ENCODE measurements at regions not wholly inside any gene's neighbourhood (a gene's known extent, or its start where the extent isn't known, plus 50 kb on each side); places are given as distances from the start of the nearest gene placed in this dataset.

DNA sequence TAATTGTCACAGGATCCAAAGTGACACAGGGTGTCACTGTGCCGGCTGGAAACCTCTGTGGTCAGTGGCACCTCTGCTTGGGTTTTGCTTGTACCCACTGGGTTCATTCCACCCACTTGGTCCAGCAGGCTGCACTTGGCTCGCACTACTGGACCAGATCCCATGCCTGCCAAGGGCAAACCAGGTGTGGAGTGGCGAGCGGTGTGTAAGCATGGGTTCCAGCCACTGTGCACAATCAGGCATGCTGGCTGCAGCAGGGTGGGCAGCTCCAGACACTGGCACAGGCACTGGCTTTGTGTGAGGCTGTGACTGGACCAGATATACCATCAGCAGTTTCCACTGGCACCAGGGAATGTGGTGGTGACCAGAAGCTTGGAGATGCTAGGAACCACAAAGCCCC, 261.4 kb downstream of the KCNA4 start:
- DNase-seq (ENCODE audit: insufficient read length, low spot score) (no peak), FAIRE-seq (no peak)
- TF ChIP-seq, protein P1, sequence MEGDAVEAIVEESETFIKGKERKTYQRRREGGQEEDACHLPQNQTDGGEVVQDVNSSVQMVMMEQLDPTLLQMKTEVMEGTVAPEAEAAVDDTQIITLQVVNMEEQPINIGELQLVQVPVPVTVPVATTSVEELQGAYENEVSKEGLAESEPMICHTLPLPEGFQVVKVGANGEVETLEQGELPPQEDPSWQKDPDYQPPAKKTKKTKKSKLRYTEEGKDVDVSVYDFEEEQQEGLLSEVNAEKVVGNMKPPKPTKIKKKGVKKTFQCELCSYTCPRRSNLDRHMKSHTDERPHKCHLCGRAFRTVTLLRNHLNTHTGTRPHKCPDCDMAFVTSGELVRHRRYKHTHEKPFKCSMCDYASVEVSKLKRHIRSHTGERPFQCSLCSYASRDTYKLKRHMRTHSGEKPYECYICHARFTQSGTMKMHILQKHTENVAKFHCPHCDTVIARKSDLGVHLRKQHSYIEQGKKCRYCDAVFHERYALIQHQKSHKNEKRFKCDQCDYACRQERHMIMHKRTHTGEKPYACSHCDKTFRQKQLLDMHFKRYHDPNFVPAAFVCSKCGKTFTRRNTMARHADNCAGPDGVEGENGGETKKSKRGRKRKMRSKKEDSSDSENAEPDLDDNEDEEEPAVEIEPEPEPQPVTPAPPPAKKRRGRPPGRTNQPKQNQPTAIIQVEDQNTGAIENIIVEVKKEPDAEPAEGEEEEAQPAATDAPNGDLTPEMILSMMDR (IDR thresholded peaks at IDR 0.05; ENCODE audit: insufficient read depth, missing control alignments): no peak

DNA sequence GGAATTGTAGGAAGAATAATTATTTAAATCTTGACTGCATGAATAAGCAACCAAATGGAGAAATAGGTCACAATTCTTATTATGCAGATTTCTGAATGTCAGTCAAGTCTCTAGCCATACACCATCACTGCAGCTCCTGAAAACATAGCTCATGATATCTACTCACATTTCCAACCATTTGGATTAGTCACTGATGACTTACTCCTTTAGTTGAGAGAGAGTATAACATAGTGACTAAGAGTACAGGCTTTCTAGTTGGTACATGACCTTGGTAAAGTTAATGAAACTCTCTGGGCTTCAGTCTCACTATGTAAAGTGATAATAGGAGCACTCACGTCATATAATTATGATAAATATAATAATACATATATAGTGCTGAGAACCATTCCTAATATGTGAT, 265.2 kb downstream of the KCNA4 start:
- FAIRE-seq: no peak
- TF ChIP-seq, protein P1 (IDR thresholded peaks at IDR 0.05; ENCODE audit: insufficient read depth, missing control alignments): no peak
- no peak for DNase-seq (ENCODE audit: insufficient read length, low spot score)

DNA sequence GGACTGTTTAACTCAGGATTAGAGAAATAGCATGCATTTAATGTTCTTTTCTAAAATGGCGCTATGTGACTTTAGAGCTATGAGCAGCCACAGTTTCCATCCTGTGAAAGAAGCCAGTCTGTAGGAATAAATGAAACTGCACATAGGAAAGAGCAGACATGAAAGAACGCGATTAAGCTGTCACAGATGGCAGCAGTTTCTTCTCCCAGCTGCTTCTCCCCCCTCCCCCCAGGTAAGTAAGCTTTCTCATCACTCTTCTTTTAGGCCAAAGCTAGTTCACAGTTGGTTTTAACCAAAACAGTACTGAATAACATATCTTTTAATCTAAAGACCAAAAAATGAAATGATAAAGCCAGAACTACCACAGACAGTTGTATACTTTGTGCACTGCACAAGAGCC, 266.4 kb downstream of the KCNA4 start:
- FAIRE-seq (no peak), DNase-seq (ENCODE audit: insufficient read length, low spot score) (no peak)
- TF ChIP-seq, protein P1 (IDR thresholded peaks at IDR 0.05; ENCODE audit: insufficient read depth, missing control alignments): no peak

DNA sequence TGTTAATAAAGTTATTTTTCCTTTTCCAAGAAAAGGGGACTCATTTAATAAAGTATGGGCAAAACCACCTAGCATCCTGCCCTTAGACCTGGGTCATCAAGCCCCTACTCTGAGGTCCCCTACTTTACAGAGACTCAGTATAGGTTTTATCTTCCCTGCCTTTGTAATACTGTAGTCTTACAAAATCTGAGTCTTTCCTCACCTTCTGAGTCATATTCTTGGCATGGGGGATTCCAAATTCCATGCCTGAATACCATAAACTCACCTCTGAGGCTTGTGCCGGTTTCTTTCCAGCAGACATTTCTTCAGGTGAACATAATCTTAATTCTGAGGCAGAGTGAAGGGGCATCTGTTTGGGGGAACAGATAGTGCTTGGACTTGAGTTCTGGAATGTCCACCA, 282.5 kb downstream of the KCNA4 start:
- FAIRE-seq (no peak), DNase-seq (ENCODE audit: insufficient read length, low spot score) (no peak)
- TF ChIP-seq, protein P1 (IDR thresholded peaks at IDR 0.05; ENCODE audit: insufficient read depth, missing control alignments): no peak

DNA sequence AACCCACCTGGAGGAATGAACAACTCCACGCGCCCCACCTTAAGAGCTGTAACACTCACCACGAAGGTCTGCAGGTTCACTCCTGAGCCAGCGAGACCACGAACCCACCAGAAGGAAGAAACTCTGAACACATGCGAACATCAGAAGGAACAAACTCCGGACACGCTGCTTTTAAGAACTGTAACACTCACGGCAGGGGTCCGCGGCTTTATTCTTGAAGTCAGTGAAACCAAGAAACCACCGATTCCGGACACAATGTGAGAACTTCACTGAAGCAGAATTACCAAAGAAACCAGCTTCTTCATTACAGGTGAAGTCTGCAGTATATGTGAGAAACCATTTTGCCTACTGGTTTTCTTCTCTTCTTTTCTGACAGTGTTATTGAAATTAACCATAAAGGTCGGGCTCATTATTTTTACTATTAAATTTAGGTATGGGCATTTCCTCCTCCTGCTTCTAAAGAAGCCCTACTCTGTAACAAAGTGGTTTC, 303.0 kb downstream of the KCNA4 start:
- TF ChIP-seq, protein P1 (IDR thresholded peaks at IDR 0.05; ENCODE audit: insufficient read depth, missing control alignments): no peak
- FAIRE-seq: no peak
- no peak for DNase-seq (ENCODE audit: insufficient read length, low spot score)

DNA sequence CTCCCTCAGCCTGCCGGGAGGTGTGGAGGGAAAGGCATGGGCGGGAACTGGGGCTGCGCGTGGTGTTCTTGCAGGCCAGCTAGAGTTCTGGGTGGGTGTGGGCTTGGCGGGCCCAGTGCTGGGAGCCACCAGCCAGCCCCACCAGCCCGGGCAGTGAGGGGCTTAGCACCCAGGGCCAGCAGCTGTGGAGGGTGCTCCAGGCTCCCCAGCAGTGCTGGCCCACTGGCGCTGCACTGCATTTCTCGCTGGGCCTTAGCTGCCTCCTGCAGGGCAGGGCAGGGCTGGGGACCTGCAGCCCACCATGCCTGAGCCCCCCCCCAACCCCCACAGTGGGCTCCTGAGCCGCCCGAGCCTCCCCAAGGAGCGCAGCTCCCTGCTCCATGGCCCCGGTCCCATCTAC, 304.2 kb downstream of the KCNA4 start:
- TF ChIP-seq, protein P1 (IDR thresholded peaks at IDR 0.05; ENCODE audit: insufficient read depth, missing control alignments): no peak
- FAIRE-seq: no peak
- DNase-seq (ENCODE audit: insufficient read length, low spot score): no peak

DNA sequence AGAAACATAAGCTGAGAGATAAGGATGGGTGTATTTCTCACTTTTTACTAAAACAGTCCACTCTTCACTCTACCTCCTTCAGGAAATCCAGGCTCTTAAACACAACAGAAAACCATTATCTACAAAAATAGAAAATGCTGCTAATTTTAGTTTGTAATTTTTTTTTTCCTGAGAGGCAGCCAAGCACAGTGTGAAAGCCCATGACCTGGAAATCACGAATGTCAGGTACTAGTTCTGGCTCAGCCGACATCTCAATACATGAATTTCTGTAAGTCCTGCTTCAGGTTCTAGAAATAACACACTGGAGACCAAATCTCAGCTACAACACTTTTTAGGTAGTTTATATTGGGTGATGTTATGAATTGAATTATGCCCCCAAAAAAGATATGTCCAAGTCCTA, 308.9 kb downstream of the KCNA4 start:
- FAIRE-seq (no peak), DNase-seq (ENCODE audit: insufficient read length, low spot score) (no peak)
- TF ChIP-seq, protein P1 (IDR thresholded peaks at IDR 0.05; ENCODE audit: insufficient read depth, missing control alignments): no peak

All from D721Med (cell line).